Activated CD4-positive, alpha-beta memory T cell treated with anti-CD3 and anti-CD28 coated beads, Interleukin-2, amount 10 ng/mL, durations not matched to agents 7 days and 5 days (primary cell): ENCODE measurements at regions not wholly inside any gene's neighbourhood (a gene's known extent, or its start where the extent isn't known, plus 50 kb on each side); places are given as distances from the start of the nearest gene placed in this dataset.
"Not testable (repeated sequence)": the region's sequence is repeated elsewhere in the genome, so short reads cannot be mapped to it uniquely, and the experiment has no call there.

ENCODE experiments used
- CTCF ChIA-PET: fragments of 350-600 bp; sonication (Branson Sonifier 250); formaldehyde crosslinking; loops from one replicate; lab custom pipeline; 2021; ENCODE audit warnings: antibody characterized with exemption, inconsistent platforms; lab: Charles Lee
- POLR2A ChIA-PET: fragments of 350-600 bp; sonication (Branson Sonifier 250); formaldehyde crosslinking; loops from one replicate; lab custom pipeline; 2021; ENCODE audit warnings: antibody characterized with exemption; lab: Charles Lee
- DNase-seq: peaks from one replicate; pipeline ENCODE4 v3.0.0-alpha.2; 2020
- H3K27ac Mint-ChIP-seq: one replicate; pipeline ENCODE4 v1.8.0; 2021; ENCODE audit warnings: mild to moderate bottlenecking, mixed read lengths
- H3K27me3 Mint-ChIP-seq: one replicate; pipeline ENCODE4 v1.8.0; 2021; ENCODE audit warnings: mixed read lengths
- H3K36me3 Mint-ChIP-seq: one replicate; pipeline ENCODE4 v1.8.0; 2021; ENCODE audit warnings: low read depth, mixed read lengths
- H3K4me1 Mint-ChIP-seq: one replicate; pipeline ENCODE4 v1.8.0; 2021; ENCODE audit warnings: mixed read lengths
- H3K4me3 Mint-ChIP-seq: one replicate; pipeline ENCODE4 v1.8.0; 2021; ENCODE audit warnings: mild to moderate bottlenecking, mixed read lengths
- H3K9me3 Mint-ChIP-seq: one replicate; pipeline ENCODE4 v1.8.0; 2021; ENCODE audit warnings: mixed read lengths

GRCh38 chr9:19648672-19649071 is 140.2 kb downstream of the SLC24A2 start:
- H3K4me1 Mint-ChIP-seq = no peaks in the 10 kb centered on the region
- no peak overlapping the region for H3K27ac Mint-ChIP-seq
- POLR2A ChIA-PET = interaction anchor here (1.0 kb wide), 1 partner anchor 14 kb away, joined by 3 read pairs; no protein-coding TSS in a partner anchor

GRCh38 chr9:19643875-19644274 is 145.0 kb downstream of the SLC24A2 start:
- DNase-seq = no peak

More at GRCh38 chr9:19648672-19649071, 140.2 kb downstream of the SLC24A2 start:
- no peaks in the 10 kb centered on the region for H3K9me3 Mint-ChIP-seq
- H3K4me3 Mint-ChIP-seq = no peak overlapping the region
- DNase-seq = no peak
- H3K36me3 Mint-ChIP-seq = no peaks in the 10 kb centered on the region
- peaks cover 32% of the 10 kb centered on the region for H3K27me3 Mint-ChIP-seq
- CTCF ChIA-PET = no interaction called here

GRCh38 chr9:19642256-19642655 is 146.6 kb downstream of the SLC24A2 start:
- Mint-ChIP-seq H3K36me3 (no peaks in the 10 kb centered on the region), H3K4me3 (no peak overlapping the region), H3K27me3 (peaks cover 14% of the 10 kb centered on the region), H3K27ac (no peak overlapping the region), H3K9me3 (no peaks in the 10 kb centered on the region), H3K4me1 (no peaks in the 10 kb centered on the region)
- DNase-seq = no peak
- ChIA-PET CTCF (interaction anchor here (0.9 kb wide), 1 partner anchor 30 kb away, joined by 3 read pairs; no protein-coding TSS in a partner anchor), POLR2A (no interaction called here)

More at GRCh38 chr9:19643875-19644274, 145.0 kb downstream of the SLC24A2 start:
- Mint-ChIP-seq H3K4me3 (no peak overlapping the region), H3K4me1 (no peaks in the 10 kb centered on the region), H3K36me3 (no peaks in the 10 kb centered on the region), H3K27me3 (peaks cover 18% of the 10 kb centered on the region), H3K9me3 (no peaks in the 10 kb centered on the region), H3K27ac (no peak overlapping the region)
- ChIA-PET POLR2A (no interaction called here), CTCF (no interaction called here)

GRCh38 chr9:19641046-19641445 is 147.8 kb downstream of the SLC24A2 start:
- peaks cover 14% of the 10 kb centered on the region for H3K27me3 Mint-ChIP-seq
- H3K27ac Mint-ChIP-seq = no peak overlapping the region
- H3K4me3 Mint-ChIP-seq = no peak overlapping the region
- ChIA-PET CTCF (interaction anchor here (0.9 to 1.2 kb wide), 2 partner anchors 28 to 176 kb away, joined by 3 read pairs; no protein-coding TSS in a partner anchor), POLR2A (no interaction called here)
- no peaks in the 10 kb centered on the region for H3K4me1 Mint-ChIP-seq
- no peak for DNase-seq
- H3K9me3 Mint-ChIP-seq = no peaks in the 10 kb centered on the region
- no peaks in the 10 kb centered on the region for H3K36me3 Mint-ChIP-seq

GRCh38 chr9:19640014-19640413 is 148.8 kb downstream of the SLC24A2 start:
- Mint-ChIP-seq H3K36me3 (no peaks in the 10 kb centered on the region), H3K27me3 (peaks cover 12% of the 10 kb centered on the region)
- CTCF ChIA-PET = interaction anchor here (1.2 kb wide), 1 partner anchor 175 kb away, joined by 3 read pairs; no protein-coding TSS in a partner anchor

GRCh38 chr9:19637084-19637483 is 151.8 kb downstream of the SLC24A2 start:
- Mint-ChIP-seq H3K27me3 (peaks cover 10% of the 10 kb centered on the region), H3K36me3 (no peaks in the 10 kb centered on the region), H3K4me1 (no peaks in the 10 kb centered on the region), H3K9me3 (no peaks in the 10 kb centered on the region), H3K4me3 (no peak overlapping the region), H3K27ac (no peak overlapping the region)
- POLR2A ChIA-PET = interaction anchor here (0.6 kb wide), 1 partner anchor 202 kb away, joined by 3 read pairs; no protein-coding TSS in a partner anchor
- DNase-seq = no peak
- CTCF ChIA-PET = no interaction called here

More at GRCh38 chr9:19640014-19640413, 148.8 kb downstream of the SLC24A2 start:
- H3K4me3 Mint-ChIP-seq = no peak overlapping the region
- H3K27ac Mint-ChIP-seq = no peak overlapping the region
- H3K4me1 Mint-ChIP-seq = no peaks in the 10 kb centered on the region
- H3K9me3 Mint-ChIP-seq = no peaks in the 10 kb centered on the region
- DNase-seq = no peak
- POLR2A ChIA-PET = no interaction called here

GRCh38 chr9:19634881-19635280 is 154.0 kb downstream of the SLC24A2 start:
- Mint-ChIP-seq H3K9me3 (no peaks in the 10 kb centered on the region), H3K27ac (no peak overlapping the region), H3K4me1 (no peaks in the 10 kb centered on the region), H3K27me3 (peaks cover 5% of the 10 kb centered on the region), H3K4me3 (no peak overlapping the region), H3K36me3 (no peaks in the 10 kb centered on the region)
- CTCF ChIA-PET = no interaction called here
- POLR2A ChIA-PET = no interaction called here
- no peak for DNase-seq

GRCh38 chr9:19631181-19631580 is 157.7 kb downstream of the SLC24A2 start:
- H3K4me3 Mint-ChIP-seq = no peak overlapping the region
- H3K4me1 Mint-ChIP-seq = no peaks in the 10 kb centered on the region
- no peaks in the 10 kb centered on the region for H3K36me3 Mint-ChIP-seq
- ChIA-PET CTCF (no interaction called here), POLR2A (no interaction called here)
- H3K9me3 Mint-ChIP-seq = no peaks in the 10 kb centered on the region
- DNase-seq = no peak
- H3K27ac Mint-ChIP-seq = no peak overlapping the region
- H3K27me3 Mint-ChIP-seq = peaks cover 7% of the 10 kb centered on the region

- Mint-ChIP-seq H3K4me1 (no peaks in the 10 kb centered on the region), H3K4me3 (no peak overlapping the region), H3K36me3 (no peaks in the 10 kb centered on the region), H3K27me3 (peaks cover 9% of the 10 kb centered on the region), H3K9me3 (no peaks in the 10 kb centered on the region), H3K27ac (no peak overlapping the region)
- DNase-seq = no peak
- POLR2A ChIA-PET = no interaction called here
- CTCF ChIA-PET = no interaction called here
Observed at GRCh38 chr9:19630760-19631159, 158.1 kb downstream of the SLC24A2 start.

GRCh38 chr9:19629488-19629887 is 159.3 kb downstream of the SLC24A2 start:
- CTCF ChIA-PET = interaction anchor here (1.0 kb wide), 2 partner anchors 22 to 165 kb away, joined by 3 read pairs; no protein-coding TSS in a partner anchor

GRCh38 chr9:19625426-19625825 is 163.4 kb downstream of the SLC24A2 start:
- POLR2A ChIA-PET, H3K36me3 Mint-ChIP-seq: not testable (repeated sequence)
- peaks cover 12% of the 10 kb centered on the region for H3K27me3 Mint-ChIP-seq

More at GRCh38 chr9:19629488-19629887, 159.3 kb downstream of the SLC24A2 start:
- H3K27ac Mint-ChIP-seq = no peak overlapping the region
- POLR2A ChIA-PET = no interaction called here
- H3K9me3 Mint-ChIP-seq = no peaks in the 10 kb centered on the region
- no peak overlapping the region for H3K4me3 Mint-ChIP-seq
- no peaks in the 10 kb centered on the region for H3K4me1 Mint-ChIP-seq
- H3K36me3 Mint-ChIP-seq = no peaks in the 10 kb centered on the region
- H3K27me3 Mint-ChIP-seq = peaks cover 8% of the 10 kb centered on the region
- no peak for DNase-seq

GRCh38 chr9:19624519-19624918 is 164.3 kb downstream of the SLC24A2 start:
- CTCF ChIA-PET = no interaction called here
- H3K27ac Mint-ChIP-seq = no peak overlapping the region
- H3K27me3 Mint-ChIP-seq = peaks cover 18% of the 10 kb centered on the region
- H3K4me1 Mint-ChIP-seq = no peaks in the 10 kb centered on the region
- POLR2A ChIA-PET = no interaction called here
- no peak for DNase-seq
- H3K9me3 Mint-ChIP-seq = no peaks in the 10 kb centered on the region
- no peak overlapping the region for H3K4me3 Mint-ChIP-seq
- no peaks in the 10 kb centered on the region for H3K36me3 Mint-ChIP-seq

More at GRCh38 chr9:19625426-19625825, 163.4 kb downstream of the SLC24A2 start:
- H3K9me3 Mint-ChIP-seq, H3K4me3 Mint-ChIP-seq, DNase-seq, H3K4me1 Mint-ChIP-seq, H3K27ac Mint-ChIP-seq, CTCF ChIA-PET: not testable (repeated sequence)

- Mint-ChIP-seq H3K4me3 (no peak overlapping the region), H3K27ac (no peak overlapping the region), H3K27me3 (peaks cover 24% of the 10 kb centered on the region), H3K4me1 (no peaks in the 10 kb centered on the region), H3K9me3 (no peaks in the 10 kb centered on the region), H3K36me3 (no peaks in the 10 kb centered on the region)
- ChIA-PET CTCF (no interaction called here), POLR2A (no interaction called here)
- no peak for DNase-seq
Observed at GRCh38 chr9:19623941-19624340, 164.9 kb downstream of the SLC24A2 start.

GRCh38 chr9:19620326-19620725 is 168.5 kb downstream of the SLC24A2 start:
- no peaks in the 10 kb centered on the region for H3K4me1 Mint-ChIP-seq
- CTCF ChIA-PET = no interaction called here

More at GRCh38 chr9:19620326-19620725, 168.5 kb downstream of the SLC24A2 start:
- H3K4me3 Mint-ChIP-seq = no peak overlapping the region
- POLR2A ChIA-PET = no interaction called here
- no peak overlapping the region for H3K27ac Mint-ChIP-seq
- H3K9me3 Mint-ChIP-seq = no peaks in the 10 kb centered on the region
- no peaks in the 10 kb centered on the region for H3K36me3 Mint-ChIP-seq
- peaks cover 20% of the 10 kb centered on the region for H3K27me3 Mint-ChIP-seq
- DNase-seq = no peak
